GM18907 (cell line): ENCODE measurements at regions not wholly inside any gene's neighbourhood (a gene's known extent, or its start where the extent isn't known, plus 50 kb on each side); places are given as distances from the start of the nearest gene placed in this dataset.
"Not testable (repeated sequence)": the region's sequence is repeated elsewhere in the genome, so short reads cannot be mapped to it uniquely, and the experiment has no call there.

Experiments
- ATAC-seq: cut with Tn5 transposase; IDR thresholded peaks from one replicate; pipeline ENCODE4 v1.9.1; 2021; ENCODE audit warnings: mild to moderate bottlenecking, moderate library complexity; ENCODE audit not compliant: unreplicated experiment

DNA sequence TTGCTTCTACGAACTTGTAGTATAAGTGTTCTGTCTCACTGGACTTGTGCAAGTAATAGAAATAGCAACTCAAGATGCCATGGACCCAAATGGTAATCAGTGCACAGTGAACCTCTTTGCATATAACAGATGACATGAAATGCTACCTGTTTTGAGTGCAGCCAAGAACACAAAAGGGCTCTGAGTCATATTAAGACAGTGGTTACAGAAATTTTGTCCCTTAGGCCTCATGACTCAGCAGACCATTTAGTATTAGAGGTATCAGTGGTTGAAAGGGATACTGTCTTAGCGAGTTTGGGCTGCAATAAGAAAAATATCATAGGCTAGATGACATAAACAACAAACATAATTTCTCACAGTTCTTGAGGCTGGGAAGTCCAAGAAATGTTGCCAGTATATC is 502.9 kb upstream of the PCDH10 start:
- ATAC-seq: peak; percentile 90

DNA sequence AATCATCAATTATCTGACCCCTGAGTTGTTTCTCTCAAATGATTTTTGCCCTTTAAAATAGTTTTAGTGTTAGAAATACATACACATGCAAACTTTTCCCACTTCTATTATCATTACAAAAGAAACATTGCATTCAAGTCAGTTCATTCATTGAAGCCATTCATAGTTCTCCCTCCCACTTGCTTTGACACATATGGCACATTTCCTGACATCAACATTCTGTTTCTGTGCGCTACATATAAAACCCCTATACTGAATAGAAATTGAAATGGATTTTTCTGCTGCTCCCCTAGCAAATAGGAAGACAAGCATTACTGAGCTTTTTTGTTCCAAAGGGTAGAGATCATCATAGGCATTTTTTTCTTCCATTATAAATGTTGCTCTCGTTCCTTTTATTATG is 497.9 kb upstream of the PCDH10 start:
- ATAC-seq: no peak

DNA sequence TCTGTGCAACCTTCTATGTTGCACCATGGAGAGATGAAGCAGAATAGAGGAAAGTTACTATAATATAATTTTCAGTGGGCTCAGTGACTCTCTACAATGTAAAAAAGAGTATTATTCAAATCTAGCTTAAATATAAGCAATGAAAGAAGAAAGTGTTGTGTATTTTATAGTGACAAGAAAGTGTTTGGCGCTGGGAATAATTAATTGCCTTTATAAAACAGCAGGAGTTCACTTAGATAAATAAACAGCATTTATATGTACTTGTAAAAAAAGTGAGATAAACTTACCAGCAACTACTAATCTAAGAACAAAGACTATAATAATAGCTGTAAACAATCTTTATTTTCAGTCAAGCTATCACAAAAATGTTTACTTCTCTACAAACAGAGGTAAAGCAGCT is 488.9 kb upstream of the PCDH10 start:
- no peak for ATAC-seq

DNA sequence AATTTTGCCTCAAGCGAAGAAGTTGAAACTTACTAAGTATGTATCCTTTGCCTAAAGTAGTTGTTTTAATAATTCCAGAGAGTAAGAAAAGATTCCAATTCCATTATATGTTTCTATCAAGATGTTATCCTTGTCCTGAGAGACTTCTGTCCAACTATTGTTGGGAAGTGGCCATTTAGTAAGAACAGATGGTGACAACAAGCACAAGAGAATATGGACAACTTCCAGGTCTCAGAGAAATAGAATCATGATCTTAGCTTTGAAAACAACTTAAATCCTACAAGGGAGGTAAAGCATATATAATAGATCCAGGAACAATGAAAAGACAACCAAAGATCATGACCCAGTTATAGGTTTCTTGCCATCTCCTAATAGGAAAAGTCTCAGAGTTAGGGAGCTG is 486.6 kb upstream of the PCDH10 start:
- ATAC-seq: no peak

DNA sequence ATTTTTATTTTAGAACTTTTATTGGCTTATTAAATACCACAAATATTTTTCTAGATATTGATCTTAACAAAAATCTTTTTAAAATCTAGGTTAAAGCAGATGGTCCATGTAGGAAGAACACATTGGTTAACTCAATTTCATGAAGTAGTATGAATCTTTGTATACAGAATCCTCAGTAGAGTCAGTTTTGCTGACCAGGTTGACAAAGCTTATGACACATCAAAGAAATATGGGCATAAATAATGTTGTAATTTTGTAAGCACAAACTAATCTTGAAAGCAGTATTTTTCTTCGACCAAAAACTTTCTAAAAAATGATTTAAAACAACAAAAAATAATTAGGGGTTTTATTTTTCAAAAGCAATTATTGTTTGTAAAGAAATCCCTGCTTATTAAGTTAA is 479.3 kb upstream of the PCDH10 start:
- no peak for ATAC-seq

DNA sequence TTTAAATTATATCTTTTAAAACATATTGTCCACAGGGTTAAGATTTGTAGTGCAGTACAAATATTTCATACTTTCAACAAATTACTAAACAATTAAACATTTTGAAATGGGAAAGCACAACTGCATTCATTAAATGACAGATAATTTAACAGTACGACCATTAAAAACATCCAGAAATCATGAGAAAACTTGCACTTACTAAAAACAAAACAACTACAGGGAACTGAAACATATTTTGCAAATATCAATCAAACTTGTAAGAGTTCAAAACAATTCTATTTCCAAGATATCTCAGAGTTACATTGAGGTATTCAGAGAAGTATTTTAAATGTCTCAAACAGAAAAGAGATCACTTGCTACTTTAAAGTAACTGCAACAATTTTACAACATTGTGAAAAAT is 478.5 kb upstream of the PCDH10 start:
- ATAC-seq: no peak

DNA sequence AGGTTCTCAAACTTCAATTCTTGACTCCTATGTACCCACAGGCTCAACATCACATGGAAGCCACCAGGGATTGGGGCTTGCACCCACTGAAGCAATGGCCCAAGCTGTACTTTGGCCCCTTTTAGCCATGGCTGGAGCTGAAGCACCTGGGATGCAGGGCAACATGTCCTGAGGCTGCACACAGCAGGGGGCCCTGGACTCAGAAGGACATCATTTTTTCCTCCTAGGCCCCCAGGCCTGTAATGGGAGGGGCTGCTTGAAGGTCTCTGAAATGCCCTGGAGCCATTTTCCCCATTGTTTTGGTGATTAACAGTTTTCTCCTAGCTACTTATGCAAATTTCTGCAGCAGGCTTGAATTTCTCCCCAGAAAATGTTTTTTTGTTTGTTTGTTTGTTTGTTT is 465.1 kb upstream of the PCDH10 start:
- no peak for ATAC-seq

DNA sequence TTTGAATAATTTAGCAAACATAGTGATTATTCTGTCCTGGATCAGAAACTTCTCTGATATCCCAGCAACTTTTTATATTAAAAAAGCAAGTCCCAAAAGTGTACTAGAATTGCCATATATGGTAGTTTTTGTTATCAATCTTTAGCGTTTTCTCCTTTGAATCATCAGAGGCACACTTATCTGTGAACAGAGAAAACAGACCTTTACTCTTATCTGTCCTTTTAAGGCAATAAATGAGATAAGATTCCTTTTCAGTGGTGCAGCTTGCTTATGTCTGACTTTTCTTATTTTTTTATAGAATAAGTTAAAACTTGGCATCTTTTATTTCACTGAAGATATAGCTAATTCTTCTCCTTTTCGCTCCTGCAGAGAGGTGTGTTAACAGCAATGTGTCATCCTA is 458.1 kb upstream of the PCDH10 start:
- ATAC-seq: no peak

DNA sequence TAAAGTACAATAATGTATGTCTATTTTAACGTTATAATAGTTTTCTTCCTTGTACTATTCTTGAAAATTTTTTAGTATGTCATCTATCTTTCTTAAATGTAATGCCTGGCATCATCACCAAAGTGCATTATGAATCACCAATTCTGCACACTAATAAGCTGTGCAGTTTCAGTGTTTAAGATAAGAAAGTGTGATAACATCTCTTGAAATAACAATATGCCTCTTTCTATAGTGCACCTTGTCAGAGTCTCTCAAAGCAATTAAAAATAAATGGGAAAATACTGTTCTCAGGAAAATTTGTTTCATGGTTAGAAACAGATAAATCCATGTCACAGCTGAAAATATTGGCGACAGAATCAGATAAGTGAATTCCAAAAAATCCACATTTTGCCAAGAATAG is 457.4 kb upstream of the PCDH10 start:
- no peak for ATAC-seq

DNA sequence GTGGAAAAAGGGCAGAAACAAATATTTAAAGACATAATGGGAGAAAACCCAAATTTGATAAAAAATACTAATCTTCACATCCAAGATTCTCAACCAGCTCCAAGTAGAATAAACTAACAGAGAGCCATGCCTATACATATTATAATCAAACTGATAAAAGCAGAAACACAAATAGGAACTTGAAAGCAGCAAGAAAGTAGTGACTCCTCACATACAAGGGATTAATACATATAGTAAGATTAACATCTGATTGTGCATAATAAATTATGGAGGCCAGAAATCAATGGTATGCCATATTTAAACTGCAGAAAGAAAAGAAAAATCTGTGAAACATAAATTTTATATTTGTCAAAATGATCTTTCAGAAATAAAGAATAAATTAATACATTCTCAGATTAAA is 454.3 kb upstream of the PCDH10 start:
- no peak for ATAC-seq

DNA sequence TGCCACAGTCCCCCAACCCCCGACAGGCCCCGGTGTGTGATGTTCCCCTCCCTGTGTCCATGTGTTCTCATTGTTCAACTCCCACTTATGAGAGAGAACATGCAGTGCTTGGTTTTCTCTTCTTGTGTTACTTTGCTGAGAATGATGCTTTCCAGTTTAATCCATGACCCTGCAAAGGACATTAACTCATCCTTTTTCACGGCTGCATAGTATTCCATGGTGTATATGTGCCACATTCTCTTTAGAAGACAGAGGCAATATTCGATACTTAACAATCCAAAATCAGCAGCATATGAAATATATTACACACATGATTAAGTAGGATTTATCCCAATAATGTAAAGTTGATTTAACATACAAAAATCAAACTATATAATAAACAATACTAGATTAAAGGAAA is 451.6 kb upstream of the PCDH10 start:
- ATAC-seq: not testable (repeated sequence)

DNA sequence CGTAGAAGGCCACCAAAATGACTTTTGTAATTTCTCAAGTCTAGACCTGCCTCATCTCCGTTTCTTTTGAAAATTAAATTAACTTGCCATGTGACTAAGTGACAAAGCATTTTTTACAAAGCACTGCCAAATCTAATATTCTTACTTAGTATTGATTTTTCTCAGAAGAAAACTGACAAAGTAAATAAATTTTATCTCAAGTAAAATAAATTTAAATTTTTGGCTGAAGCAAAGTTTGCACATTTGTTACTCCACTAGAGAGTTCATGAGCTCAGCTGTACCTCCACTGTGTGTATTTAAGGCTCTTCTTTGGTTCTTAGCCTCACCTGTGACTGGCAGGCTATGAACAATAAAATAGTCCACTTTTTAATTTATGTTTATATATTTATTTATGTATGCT is 441.1 kb upstream of the PCDH10 start:
- ATAC-seq: no peak

DNA sequence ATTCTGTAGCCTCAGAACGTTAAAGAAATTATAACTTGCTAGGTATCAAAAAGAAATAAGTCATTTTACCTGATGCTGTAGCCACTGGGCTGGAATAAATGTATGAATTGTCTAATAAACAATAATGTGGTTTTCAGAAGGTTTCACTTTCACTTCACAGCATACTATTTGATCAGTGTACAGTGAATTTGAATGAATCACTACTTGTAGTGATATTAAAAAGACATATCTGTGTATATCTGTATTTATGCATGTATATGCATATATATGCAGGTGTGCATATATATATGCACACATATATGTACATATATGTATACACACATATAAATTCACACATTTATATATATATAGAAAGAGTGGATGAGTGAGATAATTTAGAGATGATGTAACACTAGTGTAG is 440.0 kb upstream of the PCDH10 start:
- no peak for ATAC-seq

DNA sequence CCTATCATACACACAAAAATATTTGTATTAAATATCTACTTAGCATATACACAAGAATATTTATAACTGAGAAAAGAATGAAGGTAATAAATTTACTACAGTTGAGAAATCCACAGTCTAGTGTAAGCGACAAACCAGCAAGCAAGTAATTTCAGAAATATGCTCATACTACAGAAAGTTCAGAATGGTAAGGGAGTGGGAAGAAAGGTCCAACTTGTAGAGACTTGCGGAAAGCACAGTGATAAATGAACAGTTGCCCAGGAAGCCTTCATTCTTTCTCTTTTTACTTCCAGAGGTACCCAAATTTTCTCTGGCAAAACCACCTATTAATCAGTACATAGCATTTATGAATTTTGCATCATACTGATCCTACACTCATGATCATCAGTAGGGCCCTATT is 438.1 kb upstream of the PCDH10 start:
- ATAC-seq: no peak

DNA sequence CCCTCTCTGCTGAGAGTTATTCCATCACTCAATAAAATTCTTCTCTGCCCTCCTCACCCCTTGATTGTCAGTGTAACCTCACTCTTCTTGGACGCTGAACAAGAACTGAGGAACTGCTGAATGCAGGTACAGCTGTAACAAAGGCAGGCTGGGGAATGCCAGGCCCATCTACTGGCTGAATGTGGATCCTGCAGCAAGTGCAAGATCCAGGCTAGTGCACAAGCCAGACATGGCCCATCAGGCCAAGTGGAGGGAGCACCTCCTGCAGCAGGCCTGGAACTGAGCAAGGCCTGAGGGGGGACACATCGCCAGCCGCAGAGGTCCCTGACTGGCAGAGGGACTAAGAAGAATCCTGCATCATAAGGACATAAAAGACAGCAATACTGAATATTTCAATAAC is 411.8 kb upstream of the PCDH10 start:
- ATAC-seq: no peak

DNA sequence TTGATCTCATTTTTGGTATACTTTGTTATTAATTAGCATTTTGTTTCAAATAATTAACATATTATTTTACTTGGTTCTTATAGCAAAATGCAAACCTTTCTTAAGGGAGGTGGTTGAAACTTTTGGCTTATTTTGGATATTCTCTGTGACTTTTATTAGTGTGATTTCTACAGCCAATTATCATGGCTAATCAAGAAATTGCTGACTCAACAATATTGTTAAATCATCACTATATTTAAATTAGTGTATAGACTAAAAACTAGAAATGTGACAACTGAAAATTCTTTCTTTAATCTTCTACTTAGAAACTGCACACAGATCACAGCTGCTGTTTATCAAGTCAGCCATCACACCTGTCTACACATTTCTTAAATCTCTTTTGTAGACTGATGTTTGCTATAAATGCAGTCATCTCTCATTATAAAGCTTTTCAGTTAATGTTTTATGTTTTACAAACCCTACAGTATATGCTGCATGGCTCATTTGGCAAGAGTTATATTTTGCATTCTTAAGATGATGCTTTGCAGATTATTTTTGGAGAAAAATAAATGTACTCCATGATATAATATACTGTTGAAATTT is 389.8 kb upstream of the PCDH10 start:
- ATAC-seq: no peak

DNA sequence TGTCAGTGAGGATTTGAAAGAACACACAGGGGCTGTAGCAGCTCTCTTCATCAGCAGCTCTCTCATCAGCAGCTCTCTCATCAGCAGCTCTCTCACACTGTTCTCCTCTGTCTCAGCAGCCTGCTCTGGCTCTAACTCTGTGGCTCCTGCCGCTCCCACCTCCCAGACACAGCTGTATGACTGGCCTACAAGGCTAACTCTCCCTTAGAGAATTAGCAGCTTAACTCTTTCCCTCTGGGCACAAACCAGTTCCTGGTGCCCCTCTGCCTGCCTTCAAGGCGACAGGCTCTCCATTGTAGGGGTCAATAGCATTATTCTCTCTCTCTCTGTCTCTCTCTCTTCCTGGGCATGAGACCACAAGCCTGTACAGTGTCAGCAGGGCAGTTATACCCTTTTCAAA is 385.6 kb upstream of the PCDH10 start:
- ATAC-seq: no peak

DNA sequence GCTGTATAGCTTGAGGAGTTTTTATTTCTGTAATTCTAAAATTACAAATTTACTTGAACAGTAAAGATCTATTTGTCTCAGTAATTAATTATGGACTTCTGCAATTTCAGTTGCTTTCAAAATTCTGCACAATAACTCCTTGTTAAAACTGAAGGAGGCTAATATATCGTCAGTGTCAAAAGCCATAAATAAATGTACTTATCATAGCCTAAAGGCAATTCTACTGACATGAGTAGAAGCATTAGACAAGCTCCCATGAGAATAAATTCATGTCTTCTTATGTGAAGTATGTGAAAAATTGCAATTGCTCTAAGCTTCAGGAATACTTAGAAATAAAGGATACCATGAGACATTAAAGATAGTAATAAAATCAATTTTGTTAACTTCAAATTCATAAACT is 381.2 kb upstream of the PCDH10 start:
- ATAC-seq: no peak

DNA sequence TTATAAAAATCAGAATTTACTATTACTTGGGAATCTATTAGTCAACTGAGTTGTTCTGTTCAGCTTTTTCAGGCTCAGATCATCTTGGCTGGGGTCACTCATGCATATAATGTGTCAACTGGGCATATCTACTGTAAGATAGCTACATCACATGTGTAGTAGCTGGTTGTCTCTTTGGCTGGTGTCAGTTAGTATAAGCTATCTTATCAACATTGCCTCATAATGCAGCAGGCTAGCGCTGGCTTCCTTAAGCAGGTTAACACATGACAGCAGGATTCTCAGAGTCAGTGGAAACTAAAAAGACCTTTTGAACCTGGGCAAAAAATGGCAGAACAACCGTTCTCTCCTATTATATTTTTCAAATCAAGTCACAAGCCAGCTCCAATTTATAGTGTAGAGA is 378.3 kb upstream of the PCDH10 start:
- ATAC-seq: no peak

DNA sequence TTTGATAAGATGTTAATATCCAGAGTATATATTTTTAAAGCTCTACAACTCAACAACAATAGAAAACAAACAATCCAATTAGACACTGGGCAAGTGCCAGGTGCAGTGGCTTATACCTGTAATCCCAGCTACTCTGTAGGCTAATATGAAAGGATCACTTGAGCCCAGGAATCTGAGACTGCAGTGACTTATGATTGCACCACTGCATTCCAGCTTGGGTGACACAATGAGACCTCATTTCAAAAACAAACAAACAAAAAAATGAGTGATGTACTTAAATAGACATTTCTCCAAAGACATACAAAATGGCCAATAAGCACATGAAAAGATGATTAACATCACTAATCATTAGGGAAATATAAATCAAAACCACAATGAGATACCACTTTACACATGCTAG is 356.8 kb upstream of the PCDH10 start:
- no peak for ATAC-seq

DNA sequence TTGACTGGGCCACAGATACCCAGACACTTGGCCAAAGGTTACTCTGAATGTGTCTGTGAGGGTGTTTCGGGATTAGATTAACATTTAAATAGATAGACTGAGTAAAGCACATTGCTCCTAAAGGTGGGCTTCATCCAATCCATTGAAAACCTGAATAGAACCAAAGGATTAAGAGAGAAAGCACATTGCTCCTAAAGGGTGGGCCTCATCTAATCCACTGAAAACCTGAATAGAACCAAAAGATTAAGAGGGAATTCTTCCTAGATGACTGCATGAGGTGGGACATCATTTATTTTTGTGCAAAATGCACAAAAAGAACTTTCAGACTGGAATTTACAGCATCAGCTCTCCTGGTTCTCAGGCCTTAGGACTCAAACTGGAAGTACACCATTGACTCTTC is 351.2 kb upstream of the PCDH10 start:
- ATAC-seq: no peak

DNA sequence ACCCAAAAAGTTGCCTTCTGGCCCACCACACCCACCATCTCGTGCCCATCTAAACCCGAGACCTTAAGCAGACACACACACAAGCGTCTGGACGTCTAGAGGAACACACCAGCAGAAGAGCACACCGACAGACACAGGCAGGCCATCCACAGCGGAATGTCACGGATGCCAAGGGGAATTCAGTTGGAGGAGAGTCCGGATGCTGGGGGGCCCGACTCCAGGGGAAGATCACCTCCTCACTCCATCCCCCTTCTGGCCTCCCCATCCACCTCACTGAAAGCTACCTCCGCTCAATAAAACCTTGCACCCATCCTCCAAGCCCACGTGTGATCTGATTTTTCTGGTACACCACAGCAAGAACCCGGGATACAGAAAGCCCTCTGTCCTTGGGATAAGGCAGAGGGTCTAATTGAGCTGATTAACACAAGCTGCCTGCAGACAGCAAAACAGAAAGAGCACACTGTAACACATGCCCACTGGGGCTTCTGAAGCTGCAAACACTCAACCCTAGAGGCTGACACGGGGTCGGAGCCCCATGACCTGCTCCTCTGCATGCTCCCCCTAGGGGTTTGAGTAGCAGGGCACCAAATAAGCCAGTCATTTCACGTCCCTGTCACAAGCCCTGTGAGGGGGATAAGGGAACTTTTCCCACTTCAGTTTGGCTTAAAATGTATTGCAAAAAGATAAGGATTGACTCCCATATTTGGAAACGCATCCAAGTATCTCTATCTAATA is 339.6 kb upstream of the PCDH10 start:
- ATAC-seq: no peak

DNA sequence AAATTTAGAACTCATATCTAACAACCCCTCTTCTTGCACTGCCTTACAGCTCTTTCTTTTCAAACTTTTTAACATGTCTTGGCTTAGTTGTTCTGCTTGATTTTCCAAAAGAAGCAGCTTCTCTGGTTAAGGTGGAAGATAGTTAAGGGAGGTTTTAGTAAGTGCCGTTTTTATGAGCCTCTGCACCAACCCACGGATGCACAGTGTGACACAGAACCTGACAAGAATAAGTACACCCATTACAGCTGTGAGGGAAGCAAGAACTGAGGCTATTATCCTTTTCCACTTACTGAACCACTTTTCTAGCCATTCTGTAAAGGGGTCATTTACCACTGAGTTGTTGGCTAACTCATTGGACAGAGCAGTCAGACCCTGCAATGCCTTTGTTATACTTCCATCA is 336.0 kb upstream of the PCDH10 start:
- not testable (repeated sequence) for ATAC-seq
